Retina (tissue), 1 donor: ENCODE measurements at regions not wholly inside any gene's neighbourhood (a gene's known extent, or its start where the extent isn't known, plus 50 kb on each side); places are given as distances from the start of the nearest gene placed in this dataset.
"Not testable (repeated sequence)": the region's sequence is repeated elsewhere in the genome, so short reads cannot be mapped to it uniquely, and the experiment has no call there.

ENCODE experiments used
- DNase-seq: peaks from one replicate; pipeline ENCODE4 v3.0.0-alpha.2; 2016

- no peak for DNase-seq
Measured at GRCh38 chr6:166877906-166878305, 78.4 kb downstream of the RNASET2 start.

DNA sequence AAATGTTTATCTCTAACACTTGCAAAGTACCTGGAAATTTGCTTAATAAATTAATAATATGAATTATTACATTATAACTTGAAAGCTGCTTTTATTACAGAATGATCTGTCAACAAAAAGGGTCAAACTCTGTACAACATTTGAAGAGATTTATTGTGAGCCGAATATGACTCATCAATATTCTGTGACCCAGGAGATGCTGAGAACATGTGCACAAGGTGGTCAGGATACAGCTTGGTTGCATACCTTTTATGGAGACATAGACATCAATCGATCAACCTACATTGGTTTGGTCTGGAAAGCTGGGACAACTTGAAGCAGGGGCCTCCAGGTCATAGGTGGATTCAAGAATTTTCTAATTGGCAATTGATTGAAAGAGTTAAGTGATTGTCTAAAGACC is 79.0 kb downstream of the RNASET2 start:
- no peak for DNase-seq

DNA sequence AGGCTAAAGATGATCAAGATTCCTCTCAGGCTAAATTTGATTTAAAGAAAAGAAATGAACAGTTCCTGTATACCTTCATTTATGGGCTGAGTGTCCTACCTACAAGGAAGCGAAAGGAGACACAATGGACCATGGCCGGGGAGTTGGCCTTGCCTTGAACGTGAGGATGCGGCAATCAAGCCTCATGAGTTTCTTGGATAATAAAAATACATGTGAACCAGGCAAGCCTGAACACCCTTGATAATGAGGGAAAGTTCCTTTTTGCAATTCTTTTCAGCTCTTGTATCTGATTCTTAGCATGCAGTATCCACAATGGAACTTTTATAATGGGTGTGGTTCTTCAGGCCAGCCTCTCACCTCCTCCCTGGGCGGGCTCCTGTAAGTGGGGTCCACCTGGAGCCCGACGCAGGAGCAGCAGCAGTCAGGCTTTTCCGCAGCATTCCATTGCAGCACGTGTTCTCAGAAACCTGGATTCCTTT is 83.8 kb downstream of the RNASET2 start:
- no peak for DNase-seq

- DNase-seq = no peak
Measured at GRCh38 chr6:166870602-166871208, 85.6 kb downstream of the RNASET2 start.

DNA sequence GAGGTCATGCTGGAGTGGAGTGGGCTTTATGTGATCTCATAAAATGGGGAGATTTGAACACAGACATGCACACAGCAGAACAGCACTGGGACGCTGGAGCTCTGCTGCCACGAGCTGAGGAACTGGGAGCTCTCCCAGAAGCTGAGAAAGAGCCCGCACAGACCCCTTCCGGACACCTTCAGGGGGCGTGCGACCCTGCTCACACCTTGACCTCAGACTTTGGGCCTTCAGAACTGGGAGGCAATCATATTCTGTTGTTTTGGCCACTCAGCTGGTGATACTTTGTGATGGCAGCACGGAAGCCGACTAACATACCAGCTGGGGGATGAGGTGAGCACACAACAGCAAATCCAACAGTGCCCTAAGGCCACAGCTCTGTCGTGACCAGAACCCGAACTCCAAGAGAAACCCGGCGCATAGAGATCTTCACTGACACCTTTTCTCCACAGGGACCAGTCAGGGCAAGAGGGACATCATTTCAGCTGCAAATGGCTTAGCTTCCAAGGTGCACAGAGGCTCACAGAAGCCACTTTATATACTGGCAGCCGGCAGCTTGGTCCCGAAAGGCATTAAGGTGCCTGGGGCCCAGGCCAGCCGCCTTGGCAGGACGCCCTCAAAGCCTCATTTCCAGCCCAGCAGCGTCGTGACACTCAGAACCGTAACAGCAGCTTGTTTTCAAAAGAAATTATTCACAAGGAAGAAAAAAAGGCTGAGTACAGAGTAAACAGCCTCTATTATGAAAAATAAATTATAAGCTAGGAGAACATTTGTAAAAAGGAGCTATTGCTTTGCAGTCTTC is 89.3 kb downstream of the RNASET2 start:
- DNase-seq = no peak

DNA sequence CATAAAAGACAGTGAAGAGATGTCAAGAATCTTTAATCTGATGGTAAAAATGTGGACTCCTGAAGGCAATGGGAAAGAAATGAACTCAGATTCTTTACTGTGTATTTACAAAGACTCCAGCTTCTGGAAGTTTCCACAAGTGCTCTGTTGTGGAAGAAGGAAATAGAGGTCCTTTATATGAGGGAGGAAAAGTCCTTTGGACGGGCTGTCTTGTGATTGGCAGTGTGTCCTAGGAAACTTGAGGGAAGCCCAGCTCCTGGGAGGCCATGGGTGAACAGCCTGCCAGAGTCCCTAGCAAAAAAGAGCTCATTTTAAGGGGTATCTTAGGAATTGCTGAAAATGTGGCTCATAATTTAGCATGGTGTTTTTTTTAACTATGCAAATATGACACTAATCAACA is 92.0 kb downstream of the RNASET2 start:
- no peak for DNase-seq

DNA sequence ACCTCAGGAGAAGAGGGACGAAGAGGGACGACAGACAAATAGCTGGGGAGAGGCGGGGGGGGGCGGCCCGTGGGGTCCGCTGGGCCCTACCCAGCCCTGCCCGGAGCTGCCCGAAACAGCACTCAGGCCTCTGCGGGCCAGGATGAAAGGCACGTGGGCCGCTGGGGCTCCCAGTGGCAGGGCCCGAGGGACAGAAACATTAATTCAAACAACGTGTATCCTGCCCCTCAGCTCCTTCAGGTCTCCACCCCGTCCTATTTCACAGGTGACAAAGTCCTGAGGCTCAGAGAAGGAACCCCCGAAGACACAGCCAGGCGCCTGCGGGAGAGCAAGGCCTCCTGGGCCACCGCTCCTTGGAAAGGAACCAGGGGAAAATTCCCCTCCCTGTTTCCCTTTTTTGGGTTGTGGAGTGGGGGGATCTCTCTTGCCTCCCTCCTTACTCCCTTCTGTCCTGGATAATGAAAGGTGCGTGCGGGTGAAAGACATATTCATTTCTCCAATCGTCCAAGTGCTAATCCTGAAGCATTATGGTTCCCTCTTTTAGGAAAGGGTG is 93.3 kb downstream of the RNASET2 start:
- peak; percentile 75 for DNase-seq

DNA sequence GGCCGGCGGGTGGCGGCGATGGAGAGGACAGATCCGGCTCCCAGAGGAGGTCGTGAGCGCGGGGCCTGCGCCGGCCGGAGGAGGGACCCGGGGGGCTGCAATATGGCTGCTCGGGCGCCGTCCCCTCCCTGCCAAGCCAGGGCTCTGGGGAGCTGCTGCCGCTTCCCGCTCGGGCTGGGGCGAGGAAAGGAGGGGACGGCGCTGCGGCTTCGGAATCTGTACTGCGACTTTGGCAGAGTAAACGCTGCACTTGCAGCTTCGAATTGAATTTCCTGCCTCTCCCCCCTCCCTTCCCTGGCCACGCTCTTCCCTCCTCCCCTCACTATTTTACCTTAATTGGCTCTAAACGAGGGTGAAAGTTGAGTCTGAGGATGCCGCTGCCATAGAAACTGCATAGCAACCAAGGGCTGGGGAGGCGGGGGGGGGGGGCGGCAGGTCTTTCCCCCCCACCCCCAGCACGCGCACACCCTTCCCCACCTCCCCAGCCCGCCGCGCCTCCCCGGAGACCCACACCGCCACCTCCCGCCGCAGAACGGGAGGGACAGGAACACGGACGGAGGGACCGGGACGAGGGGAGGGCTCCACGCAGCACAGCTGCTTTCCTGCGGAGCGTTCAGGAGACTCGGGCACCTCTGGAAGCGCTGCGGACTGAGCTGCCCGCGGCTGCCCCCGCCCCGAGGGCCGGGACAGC is 93.9 kb downstream of the RNASET2 start:
- DNase-seq = peak; percentile 80

DNA sequence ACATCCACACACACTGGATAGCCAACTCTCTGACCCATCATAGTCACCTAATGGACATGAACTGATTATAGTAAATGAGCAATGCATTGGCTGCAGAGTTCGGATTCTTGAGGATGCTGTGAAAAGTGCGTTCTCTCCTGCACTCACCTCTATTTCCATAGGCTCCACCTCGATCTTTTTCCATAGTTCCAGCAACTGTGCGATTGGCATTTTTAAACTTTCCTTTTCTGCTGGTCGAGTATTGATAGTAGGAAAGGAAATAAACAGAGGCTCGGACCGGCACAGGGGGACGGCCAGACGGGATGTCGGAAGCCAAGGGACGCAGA is 94.4 kb downstream of the RNASET2 start:
- DNase-seq = no peak

- no peak for DNase-seq
Measured at GRCh38 chr6:166861304-166861703, 95.0 kb downstream of the RNASET2 start.

DNA sequence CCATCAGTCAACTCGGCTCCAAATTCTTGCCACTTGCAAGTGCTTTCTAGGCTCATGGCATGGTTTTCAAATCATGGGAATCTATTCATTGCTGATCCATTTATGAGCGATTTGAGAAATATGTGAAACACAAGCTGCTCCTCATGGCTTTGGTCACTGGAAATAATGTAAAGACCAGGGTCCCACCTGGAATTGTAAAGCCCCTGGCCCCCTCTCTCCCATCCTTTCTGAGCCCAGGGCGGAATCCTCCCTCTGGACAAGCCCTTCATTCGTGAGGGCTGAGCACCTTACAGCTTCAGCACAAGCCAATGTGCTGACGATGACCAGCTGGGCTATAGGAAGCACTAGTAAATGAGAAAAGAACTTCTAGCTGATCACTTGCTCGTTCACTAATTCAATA is 96.0 kb downstream of the RNASET2 start:
- no peak for DNase-seq

GRCh38 chr6:166855416-166855815 is 100.9 kb downstream of the RNASET2 start:
- no peak for DNase-seq

DNA sequence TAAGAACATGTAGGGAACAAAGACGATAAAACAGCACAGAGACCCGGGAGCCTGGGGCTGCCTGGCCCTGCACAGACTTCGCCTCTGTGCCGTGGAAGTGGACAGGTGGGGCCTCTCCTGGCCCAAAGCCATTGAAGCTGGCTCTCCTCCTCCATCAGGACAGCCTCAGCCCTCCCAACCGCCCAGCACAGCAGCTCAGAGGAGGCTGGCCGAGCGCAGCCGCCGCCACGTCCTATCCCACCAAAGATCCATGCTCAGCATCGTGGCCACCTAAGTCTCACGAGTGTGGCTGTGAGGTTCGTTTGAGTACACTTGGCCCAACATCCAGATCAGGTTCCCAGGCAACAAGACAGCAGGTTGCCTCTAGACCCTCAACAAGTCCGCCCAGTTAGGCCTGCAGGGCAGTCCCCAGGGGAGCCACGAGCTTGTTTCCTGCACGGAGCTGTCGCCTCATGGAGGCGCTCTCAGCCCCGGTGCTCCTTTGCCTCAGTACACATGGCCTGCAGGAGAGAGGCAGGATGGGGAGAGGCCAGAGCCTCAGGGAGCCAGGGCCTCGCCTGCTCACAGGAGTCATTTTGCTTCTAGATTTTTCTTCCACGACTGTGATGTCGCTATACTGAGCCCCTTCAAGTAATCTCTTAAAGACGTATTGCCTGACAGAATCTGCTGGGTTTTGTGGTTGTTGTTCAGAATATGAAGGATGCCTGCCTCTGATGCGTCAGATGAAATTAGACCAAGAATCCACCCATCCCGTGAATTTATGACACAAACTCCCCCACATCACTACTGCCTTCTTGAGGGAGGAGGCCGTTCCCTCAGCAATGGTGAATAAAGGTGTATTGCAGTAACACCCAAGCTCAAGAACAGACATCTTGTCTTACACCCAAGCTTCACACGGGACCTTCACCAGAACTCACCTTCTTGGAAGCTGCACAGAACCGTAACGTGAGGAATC is 102.7 kb downstream of the RNASET2 start:
- DNase-seq = no peak

- no peak for DNase-seq
Measured at GRCh38 chr6:166852451-166852975, 103.8 kb downstream of the RNASET2 start.

DNA sequence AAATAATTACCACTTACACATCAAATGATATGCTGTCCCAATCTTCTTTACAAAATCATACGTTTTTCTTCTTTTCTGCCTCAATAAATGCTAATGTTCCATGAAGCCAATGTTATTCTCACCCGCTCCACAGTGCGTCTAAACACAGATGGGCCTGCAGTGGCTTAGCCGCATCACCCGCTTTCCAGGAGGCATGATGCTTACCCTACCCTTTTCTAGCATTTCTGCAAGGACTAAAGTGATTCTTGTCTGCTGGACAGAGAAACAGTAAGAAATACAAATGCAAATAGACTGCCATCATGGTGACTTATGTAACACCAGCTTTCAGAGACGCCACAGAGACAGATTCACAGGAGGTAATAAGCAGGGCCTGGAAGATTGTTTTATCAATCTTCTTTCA is 104.4 kb downstream of the RNASET2 start:
- no peak for DNase-seq

DNA sequence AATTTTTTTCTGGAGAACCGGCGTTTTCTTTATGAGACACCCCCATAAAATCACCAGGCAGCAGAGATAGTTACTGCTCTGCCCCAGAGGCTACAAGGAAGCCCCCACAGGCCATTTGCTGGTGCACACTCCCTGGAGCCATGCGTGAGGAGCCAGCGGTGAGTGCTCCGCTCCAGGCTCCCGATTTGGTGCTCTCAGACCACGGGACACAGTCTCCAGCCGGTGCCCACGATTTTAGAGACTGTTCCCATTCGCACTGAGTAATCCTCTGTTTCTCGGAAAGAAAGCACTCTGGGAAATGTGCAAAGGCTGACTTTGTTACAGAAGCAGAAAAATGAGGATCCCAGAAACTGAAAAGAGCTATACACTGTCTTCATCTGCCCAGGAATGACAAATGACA is 104.9 kb downstream of the RNASET2 start:
- no peak for DNase-seq

- DNase-seq = no peak
Measured at GRCh38 chr6:166850677-166851076, 105.7 kb downstream of the RNASET2 start.

GRCh38 chr6:166849749-166850183 is 106.6 kb downstream of the RNASET2 start:
- DNase-seq = no peak

DNA sequence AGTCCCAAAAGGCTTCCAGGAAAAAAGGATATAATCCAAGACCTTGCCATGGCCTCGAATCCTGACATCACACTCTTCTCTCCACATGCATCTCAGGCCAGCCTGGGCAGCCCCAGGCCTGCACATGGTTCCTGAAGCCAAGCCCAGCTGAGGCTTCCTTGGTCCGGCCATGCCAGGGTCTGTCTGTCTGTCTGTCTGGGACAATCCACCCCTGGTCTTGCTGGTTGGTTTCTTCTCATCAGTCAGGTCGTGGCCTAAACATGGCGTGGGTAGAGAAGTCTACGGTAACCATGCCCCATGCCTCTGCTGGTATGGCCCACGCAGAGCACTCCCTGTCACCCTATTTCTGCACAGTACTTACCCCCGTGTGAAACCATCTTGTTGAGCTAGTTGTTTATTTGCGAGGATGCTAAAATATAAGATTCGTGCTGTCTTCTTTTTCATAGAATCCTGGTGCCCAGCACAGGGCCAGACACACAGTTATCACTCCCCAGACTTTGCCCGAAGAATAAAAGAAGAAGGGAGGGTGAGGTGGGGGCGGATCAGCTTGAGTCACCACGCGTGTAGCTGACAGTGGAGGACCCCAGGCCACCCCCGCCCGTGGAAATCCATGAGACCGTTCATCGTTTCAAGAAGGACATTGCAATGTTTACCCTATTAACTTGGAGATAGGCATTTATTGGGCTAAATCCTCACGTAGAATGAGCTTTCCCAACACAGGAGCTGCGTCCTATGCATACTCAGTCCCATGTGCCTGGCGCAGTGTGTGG is 107.2 kb downstream of the RNASET2 start:
- DNase-seq = no peak

DNA sequence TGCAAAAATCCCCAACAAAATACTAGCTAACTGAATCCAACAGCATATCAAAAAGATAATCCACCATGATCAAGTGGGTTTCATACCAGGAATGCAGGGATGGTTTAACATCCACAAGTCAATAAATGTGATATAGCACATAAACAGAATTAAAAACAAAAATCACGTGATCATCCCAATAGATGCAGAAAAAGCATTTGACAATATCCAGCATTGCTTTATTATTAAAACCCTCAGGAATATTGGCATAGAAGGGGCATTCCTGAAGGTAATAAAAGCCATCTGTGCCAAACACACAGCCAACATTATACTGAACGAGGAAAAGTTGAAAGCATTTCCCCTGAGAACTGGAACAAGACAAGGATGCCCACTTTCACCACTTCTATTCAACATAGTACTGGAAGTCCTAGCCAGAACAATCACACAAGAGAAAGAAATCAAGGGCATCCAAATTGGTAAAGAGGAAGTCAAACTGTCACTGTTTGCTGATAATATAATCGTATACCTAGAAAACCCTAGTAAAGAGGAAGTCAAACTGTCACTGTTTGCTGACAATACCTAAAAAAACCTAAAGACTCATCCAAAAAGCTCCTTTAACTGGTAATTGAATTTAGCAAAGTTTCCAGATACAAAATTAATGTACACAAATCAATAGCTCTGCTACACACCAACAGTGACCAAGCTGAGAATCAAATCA is 109.8 kb downstream of the RNASET2 start:
- not testable (repeated sequence) for DNase-seq

GRCh38 chr6:166842607-166843006 is 113.7 kb downstream of the RNASET2 start:
- DNase-seq = no peak
